22Rv1 (cell line): ENCODE measurements at regions not wholly inside any gene's neighbourhood (a gene's known extent, or its start where the extent isn't known, plus 50 kb on each side); places are given as distances from the start of the nearest gene placed in this dataset.

Experiments used
- ZFX ChIP-seq: fragments of 450-650 bp; IDR thresholded peaks from 2 replicates; pipeline ENCODE4 v1.6.1; 2017; ENCODE audit warnings: antibody characterized with exemption, borderline replicate concordance
- TF ChIP-seq, protein P1 (sequence below): fragments of 450-650 bp; IDR thresholded peaks from 2 replicates; pipeline ENCODE4 v1.5.1; 2017; ENCODE audit warnings: mild to moderate bottlenecking

DNA sequence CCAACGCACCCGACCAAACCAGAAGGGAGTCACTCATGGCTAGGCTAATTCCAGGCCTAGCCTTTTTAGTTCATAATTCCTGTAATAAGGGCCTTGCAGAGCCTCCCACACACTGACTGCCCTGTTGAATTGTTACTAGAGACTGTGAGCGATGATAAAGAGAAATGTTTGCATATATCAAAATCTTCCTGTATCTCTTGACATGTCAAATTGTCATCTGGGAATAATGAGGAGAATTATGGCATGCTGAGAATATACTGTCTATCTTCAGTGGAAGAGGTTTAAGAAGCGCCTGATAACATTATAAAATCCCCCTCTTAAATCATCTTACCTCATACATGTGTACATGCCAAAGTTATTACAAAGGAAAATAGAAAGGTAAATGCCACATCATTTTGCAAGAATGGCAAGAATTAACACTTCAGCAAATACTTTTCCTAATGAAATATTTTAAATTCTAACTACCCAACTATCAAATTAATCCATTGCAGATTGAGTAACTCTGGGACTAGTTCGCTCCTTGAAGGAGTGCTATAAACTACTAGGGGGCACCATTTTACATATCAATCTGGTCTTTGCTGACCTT lies 144.1 kb downstream of the CENPF start:
- TF ChIP-seq, protein P1, sequence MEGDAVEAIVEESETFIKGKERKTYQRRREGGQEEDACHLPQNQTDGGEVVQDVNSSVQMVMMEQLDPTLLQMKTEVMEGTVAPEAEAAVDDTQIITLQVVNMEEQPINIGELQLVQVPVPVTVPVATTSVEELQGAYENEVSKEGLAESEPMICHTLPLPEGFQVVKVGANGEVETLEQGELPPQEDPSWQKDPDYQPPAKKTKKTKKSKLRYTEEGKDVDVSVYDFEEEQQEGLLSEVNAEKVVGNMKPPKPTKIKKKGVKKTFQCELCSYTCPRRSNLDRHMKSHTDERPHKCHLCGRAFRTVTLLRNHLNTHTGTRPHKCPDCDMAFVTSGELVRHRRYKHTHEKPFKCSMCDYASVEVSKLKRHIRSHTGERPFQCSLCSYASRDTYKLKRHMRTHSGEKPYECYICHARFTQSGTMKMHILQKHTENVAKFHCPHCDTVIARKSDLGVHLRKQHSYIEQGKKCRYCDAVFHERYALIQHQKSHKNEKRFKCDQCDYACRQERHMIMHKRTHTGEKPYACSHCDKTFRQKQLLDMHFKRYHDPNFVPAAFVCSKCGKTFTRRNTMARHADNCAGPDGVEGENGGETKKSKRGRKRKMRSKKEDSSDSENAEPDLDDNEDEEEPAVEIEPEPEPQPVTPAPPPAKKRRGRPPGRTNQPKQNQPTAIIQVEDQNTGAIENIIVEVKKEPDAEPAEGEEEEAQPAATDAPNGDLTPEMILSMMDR, result no peak
- no peak for TF ChIP-seq ZFX
